ENCODE measurements at regions not wholly inside any gene's neighbourhood (a gene's known extent, or its start where the extent isn't known, plus 50 kb on each side); places are given as distances from the start of the nearest gene placed in this dataset.

- no peak for DNase-seq
These were observed 61.3 kb upstream of the METAP2 start for GRCh38 chr12:95412482-95413311.

GRCh38 chr12:95413576-95413975 is 60.4 kb upstream of the METAP2 start:
- DNase-seq = no peak

- DNase-seq = no peak
These were observed 58.5 kb upstream of the METAP2 start for GRCh38 chr12:95415451-95415850.

- no peak for DNase-seq
These were observed 57.8 kb upstream of the METAP2 start for GRCh38 chr12:95416111-95416636.

GRCh38 chr12:95417372-95417771 is 56.6 kb upstream of the METAP2 start:
- peak in 1 of 3 donors; percentile 18 for DNase-seq

- no peak for DNase-seq
These were observed 55.8 kb upstream of the METAP2 start for GRCh38 chr12:95418142-95418541.

Measured in suppressor macrophage treated with lipopolysaccharide for 1 hour (primary cell).